NCI-H774 (cell line): ENCODE measurements at regions not wholly inside any gene's neighbourhood (a gene's known extent, or its start where the extent isn't known, plus 50 kb on each side); places are given as distances from the start of the nearest gene placed in this dataset.
"Not testable (repeated sequence)": the region's sequence is repeated elsewhere in the genome, so short reads cannot be mapped to it uniquely, and the experiment has no call there.

Source experiments
- DNase-seq: peaks from one replicate; lab custom pipeline; 2025; lab: John Stamatoyannopoulos, UW

DNA sequence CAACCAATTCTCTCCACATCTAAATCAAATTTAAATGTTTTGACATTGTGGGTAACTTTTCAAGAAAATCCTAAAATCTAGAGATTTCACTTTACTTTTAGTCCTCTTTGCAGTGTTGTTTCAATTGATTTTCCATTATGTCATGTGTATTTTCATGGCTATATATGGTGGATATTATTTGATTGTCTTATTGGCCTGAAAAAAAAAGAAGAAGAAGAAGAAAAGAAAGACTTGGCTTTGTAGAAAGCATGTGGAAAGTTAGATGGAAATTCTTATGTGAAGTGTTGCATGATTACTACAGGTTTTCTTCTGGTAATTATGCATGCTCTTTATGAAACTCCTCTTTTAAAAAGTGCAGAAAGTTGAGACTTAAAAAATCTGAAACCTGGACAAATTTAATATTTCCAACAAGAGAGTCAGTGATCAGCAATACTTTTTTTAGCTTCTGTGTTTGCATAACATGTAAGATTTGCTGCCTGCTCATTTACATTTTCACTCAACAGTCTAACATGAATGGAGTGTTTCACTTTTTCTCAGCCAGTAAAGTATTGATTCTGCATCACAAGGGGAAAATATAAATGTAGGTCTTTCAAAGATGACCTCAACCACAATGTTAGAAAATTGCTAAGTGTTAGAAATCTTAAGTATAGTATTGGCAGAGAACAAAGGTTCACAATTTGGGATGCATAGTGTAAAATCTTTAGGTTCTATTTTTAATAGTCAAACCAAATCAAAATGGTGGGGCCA lies 438.7 kb downstream of the BCKDHB start:
- DNase-seq, result no peak

DNA sequence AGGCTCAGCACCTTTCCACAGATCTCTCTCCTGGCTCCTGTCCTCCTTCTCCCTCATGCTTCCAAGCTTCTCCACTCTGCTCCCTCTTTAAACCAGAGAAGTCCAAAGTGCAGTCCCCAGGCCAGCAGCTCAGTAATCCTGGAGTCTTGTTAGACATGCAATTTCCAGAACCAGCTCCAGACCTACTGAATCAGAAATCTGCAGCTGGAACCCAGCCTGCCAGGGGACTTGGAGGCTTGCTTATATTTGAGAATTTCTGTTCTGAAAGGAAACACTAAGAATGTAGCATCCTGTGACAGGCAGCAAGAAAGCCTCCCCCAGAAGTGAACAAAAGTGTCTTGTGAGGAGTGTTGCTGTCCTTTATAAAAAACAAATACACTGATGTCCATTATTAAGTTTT lies 438.1 kb downstream of the BCKDHB start:
- no peak for DNase-seq

DNA sequence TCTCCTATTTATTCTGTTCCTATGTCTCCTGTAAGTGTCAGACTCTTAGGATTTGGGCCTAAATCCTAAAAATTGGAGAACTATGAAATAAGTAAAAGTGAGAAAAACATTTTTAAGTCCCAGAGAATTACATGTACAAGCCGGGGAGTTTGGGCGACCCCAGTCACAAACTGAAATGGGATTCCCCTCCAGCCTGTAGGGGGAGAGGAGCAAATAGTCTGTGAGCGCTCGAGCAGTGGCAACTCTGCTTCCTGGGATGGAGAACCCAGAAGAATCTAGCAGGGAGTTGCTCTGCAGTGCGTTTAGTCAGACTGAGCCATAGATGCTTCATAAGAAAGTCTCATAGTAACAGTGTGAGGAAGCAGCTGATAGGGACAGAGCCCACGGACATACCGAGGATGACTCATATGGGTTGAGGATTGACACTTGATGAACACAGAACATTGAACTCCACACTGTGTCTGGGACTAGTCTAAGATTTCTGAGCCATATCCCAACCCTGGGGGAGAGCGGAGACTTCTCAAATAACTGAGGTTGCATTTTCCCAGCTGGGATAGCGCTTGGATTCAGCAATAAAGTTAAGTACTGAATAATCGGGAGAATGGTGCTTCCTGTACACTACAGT lies 437.2 kb downstream of the BCKDHB start:
- no peak for DNase-seq

DNA sequence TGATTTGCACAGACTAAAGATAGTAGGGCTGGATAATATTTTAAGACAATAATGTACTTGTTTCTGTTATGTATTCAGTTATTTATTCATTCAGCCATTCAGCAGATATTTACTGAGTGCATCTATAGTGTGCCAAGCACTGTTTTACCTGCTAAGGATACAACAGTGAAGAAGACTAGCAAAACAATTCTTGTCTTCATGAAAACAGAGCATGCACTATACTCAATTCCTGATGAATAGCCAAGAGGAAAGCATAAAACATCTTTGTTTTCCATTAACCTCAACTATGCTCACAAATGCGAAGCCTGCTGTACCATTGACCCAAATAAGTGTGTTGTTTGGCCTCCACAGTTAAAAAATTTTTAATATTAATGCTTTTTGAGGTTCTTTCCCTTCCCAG lies 436.7 kb downstream of the BCKDHB start:
- no peak for DNase-seq

DNA sequence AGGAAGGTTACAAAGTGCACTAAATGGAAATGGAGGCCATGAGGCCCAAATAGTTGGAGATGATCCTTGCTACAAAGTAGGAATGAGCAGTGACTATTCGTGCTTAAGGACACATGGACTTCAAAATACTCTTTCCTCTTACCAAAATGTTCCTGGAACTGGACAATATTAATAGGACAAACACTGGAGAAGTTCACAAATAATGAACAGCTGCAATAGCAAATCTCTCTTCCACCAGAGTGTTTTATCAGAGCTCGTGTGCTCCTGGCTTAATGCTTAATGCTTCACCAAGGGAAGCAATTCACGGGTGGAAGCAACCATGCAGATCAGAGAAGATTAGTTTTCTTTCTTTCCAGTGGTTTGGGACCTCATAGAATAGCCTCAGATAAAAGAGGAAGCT lies 435.4 kb downstream of the BCKDHB start:
- DNase-seq, result no peak

DNA sequence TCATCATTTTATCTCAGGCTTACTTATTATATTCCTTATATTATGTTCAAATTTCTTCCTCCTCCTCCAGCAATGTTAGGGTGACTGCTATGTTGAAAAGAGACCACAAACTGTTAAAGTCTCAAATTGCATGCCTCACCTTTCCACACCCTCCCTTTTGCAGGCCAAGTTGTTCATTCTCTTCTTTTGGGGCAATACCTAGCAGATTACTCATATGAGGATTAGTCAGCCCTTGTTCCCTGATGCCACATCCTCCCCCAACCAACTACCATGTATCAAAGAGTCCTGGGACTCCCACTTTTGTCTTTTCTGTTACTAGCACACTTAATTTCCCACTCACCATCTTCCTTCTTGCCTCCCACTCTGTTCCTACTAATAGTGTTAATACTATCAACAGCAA lies 434.7 kb downstream of the BCKDHB start:
- no peak for DNase-seq

DNA sequence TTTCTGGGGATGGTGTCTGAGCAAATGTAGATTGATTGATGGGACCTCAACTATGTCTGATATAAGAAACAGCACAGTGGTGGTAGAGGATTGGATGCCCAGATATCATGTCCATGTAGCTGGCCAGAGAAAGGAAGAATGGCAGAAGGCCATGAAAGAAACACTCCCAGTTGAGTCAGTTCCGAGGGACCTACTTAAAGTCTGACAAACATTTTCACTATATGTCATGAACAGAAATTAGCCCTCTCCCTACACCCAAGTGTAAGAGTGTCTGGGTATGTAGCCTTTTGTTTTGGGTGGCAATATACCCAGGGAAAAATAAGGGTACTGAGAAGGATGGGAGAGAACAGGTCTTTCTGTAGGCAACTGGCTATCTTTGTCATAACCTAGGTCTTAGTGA lies 434.2 kb downstream of the BCKDHB start:
- DNase-seq, result no peak

DNA sequence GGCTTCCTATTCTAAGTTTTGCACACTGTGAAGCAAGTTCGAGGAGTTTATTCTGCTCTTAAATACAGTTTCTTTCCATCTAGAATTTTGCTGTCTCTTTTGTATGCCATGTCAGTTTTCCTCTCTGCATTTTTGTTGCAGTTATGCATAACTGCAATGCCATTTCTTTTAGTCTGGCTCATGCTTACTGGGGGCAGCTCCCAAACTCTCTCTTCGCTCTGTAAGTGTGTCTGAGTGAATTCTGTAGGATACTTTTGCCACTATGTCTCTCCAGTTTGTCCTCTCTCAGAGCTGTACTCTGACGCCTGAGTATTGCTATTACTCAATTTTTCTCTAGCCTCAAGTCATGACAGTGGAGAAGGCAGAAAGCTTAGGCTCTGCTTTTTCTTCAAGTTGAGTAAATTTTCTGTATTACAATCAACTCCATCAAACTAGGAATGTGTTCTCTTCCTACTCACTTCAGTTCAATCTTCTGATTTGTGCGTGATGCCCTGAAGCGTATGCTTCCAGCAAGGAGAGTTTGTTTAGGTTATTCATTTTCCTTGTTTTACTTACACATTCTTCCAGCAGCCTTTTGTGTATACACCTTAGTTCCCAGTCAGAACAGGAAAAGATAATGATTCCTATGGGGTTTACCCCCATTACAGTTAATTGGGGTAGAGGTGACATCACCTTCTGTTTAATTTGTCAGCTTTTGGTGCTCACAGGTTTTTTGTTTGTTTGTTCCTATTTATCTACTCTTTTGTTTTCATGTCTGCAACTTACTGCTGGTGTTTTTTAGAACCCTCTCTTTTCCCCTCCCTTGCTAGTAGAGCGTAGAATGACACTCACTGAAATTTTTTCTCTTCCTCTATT lies 430.9 kb downstream of the BCKDHB start:
- no peak for DNase-seq

DNA sequence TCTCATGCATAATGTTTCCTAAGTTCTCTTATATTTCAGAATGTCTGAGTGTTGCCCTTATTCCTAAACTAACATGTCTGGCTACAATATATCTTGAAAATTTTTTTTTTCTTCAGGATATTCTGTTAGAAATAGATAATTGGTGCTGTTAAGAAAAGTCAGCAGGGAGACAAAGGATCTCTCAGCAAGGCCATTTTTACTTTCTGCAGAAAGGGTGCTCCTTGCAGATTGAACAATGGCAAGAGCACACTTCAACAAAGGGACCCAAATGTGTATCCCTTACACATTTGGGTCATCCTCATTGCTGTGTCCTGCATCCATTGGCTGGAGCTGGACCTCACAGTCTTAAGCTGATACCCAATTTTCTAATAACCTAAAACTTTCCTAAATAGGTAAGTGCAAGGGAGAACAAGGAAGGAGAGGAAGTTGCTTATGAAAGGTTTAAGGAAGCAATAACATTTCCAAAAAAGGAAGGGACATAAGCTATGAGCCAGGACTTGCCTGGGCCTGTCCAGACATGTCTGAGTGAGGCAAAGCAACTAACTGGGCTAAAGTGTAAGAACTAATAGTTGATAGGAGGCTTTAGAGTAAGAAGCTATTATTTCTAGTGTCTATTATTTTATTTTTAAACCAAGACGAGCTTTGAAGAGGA lies 429.6 kb downstream of the BCKDHB start:
- DNase-seq, result no peak

DNA sequence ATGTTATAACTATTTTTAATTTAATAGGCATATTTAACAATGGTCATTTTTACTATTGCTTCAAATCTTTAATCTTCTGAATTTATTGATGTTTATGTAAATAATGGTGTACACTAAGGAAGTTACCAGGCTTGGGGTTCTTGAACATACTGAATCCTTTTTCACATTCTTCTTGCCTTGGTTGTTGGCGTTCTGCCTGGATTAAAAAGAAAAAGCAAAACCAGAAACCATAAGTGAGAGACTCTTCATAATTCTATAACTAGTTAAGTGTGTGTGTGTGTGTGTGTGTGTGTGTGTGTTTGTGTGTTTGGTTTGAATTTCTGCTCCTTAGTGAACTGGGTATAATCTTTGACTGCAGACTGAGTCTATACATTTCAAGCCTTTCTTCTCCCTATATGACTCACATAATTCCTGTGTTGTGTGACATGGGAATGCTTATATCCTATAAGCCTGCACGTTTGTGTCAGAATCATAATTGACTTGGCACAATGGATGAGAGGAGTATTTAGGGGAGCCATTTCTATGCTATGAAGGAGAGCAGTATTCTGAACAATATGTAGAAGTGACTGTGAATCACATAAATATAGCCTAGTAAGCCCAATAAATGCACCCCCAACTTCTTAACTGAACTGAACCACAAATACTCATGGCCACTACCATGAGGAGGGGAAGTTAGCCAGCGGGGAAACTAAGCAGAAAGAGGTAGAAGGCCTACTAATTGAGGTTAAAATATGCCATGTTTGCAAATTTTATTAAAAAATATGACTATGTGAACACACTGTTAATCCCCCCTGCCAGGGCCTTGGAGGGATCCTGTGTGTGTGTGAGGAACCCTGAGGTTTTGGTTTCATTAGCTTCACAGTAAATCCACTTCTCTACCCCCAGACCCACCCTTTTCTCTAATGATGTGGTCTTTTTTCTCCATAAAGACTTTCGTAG lies 425.5 kb downstream of the BCKDHB start:
- DNase-seq, result no peak

DNA sequence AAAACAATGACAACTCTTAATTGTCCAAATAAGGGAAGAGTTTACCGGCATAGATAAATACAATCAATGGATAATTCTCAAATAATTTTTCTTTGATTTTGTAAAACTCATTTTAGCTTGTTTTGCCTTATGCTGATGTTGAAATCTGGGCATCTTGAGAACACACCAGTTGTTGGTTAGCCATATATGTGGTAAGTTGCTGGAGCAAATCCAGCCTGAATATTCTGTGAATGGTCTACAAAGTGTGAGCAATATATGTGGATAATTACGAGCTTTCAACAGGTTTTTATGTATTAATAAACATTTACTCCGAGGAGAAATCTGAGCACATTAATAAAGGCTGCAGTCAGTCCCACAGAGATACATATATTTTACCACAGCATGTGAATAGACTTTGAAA lies 423.6 kb downstream of the BCKDHB start:
- DNase-seq, result no peak

DNA sequence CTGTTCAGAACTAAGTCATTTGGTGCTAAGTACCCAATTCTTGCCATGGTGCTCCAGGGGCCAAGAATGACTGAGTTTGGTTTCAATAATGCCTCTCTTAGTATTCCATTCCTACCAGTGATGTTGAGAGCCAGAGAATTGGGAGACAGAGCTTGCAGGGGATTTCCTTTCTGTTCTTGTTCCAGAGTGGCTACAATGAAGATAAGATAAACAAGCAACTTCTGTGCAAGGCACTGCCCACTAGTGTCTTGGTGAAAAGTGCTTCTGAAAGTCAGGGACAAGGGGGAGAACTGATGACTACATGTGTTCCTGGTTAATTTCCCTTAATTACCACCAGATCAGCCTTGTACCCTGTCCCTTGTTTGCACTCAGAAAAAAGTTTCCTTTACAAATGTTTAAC lies 421.6 kb downstream of the BCKDHB start:
- peak; percentile 68 for DNase-seq

DNA sequence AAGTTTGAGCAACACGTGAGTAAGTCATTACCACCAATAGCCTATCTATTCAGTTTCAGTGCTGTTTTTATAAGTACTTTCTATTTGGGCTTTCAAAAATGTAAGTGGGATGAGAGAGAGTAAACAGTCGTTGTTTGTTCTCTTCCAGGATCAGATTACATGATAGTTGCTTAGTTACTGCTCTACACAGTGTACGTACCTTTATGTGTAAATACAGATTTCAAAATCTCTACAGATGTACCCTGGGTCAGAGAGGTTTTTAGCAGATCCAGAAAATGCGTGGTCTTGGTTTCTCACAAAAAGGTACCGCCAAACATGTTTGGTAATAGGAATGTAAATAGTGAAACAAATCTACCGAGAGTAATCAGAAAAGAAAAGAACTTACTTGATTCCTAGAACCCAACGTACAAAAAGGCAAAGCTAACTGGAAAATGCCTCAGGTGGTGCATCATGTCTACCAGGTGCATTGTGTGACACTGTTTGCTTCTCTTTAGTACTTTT lies 421.1 kb downstream of the BCKDHB start:
- DNase-seq, result peak; percentile 93

DNA sequence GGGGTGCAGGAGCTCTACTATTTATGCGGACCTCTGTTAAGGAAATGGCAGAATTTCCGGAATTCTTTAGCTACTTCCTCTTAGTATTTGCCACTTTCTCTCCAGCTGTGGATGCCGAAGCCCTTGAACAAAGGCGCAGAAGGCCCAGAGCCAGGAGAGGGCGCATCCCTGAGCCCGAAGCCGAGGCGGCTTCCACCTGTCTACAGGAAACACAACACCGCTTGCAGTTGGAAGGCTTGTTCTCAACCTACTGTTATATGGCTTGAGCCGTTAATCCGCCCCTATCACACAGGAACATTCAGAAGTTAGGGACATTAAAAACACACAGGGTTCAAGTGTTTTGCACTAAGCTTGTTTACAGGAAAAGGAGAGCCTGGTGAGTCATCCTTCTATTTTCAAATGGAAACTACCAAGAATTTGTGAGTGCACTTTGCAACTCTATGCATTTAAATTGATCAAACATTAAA lies 417.1 kb downstream of the BCKDHB start:
- no peak for DNase-seq

DNA sequence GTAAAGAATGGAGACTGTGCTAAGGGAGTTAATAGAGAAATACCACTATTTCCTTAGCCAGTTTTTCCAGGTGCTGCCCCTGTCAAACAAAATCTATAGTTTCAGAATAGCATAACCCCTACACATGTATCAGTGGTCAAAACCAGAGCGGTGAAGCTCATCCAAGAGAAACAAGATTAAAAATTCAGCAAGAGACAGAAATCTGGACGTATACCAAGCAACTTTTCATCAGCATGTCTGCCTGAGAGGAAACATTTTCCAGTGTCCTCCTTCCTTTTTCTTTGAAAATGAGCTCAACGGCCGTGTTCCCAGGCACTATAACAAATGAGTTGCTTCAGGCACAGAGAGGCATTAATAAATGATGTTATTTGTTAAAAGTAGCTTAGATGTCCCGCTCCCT lies 416.5 kb downstream of the BCKDHB start:
- no peak for DNase-seq

DNA sequence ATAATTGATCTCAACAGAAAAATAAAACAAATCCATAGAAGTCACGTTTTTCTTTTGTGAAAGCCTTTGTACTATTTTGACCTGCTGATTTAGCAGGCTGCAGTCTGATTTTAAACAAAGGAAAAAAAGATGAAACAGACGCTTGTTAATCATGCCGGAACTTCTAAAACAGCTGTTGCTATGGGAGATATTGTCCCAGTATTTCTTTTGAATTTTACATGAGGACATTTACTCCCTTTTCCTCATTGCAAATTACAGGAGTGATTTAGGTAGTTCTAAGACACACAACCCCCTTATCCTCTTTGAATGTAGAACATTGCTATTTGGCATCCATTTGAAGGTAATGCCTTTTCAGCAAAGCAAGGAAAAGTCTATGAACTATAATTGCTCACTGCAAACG lies 416.1 kb downstream of the BCKDHB start:
- DNase-seq, result no peak

DNA sequence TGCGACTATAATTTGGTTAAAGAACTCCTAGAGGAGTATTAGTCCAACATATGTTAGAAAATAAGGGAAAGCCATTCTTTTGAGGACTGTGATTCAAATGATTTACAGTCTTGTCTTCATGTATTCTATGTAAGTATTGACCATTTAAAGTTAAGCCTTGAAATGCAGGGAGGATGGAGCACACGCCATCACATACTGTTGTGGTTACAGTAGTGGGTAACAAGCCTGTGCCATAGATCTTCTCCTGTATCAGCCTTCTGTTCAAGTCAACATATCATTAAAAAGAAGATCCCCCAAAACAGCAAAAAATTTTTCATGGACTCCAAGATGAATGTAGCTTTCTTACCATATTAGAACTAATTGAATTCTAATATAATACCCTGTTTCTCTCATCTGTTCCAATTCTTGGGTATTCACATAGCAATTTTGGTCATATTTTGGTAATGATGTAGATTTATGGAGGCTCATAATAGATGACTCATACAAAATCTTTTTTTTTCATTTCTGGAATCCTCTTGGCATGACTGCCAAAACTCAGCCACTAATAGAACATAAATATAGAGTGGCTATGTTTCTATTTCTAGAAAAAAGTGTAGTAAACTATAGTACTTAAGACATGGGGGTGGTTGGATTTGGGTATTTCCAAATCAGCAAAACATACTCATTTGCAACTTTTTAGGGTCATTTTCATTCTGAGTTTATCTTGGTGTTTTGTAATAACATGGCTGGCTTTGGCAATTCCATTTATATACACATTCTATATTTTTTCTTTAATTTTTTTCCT lies 413.5 kb downstream of the BCKDHB start:
- no peak for DNase-seq

DNA sequence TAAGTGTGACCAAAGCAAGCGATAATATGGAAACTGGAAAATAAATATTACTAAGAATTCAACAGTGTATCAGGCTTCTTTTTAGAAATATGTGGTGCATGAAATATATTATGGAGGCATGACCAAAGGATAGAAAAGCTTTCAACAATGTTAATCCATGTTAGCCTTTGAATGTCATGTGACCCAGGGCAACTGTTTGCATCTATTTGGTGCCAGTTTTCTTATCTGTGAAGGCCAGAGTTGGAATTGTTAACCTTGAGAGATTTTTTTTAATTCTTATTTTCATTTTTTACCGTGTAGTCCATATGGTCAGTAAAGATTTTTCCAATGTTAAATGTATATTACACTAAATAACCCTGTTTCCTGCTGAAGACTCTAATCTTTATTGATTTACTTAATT lies 411.1 kb downstream of the BCKDHB start:
- DNase-seq, result no peak

DNA sequence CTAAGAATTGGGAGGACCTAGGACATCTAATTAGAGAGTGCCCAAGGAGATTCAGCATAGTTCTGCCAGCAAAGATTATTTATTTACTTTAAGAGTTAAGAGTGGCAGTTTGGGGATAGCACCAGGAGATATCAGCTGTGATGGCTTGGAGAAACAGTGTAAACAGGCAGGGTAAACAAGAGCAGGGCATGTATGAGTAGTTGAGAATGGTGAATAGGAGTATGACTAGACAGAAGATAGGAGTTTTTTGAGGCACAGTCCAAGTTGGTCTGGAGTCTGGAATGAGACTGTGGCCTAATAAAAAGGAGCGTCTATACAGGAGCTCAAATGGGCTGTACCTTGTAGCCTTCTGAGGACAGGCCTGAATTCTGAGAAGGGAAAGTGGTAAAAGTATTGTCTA lies 404.1 kb downstream of the BCKDHB start:
- DNase-seq, result not testable (repeated sequence)
